ENCODE measurements at regions not wholly inside any gene's neighbourhood (a gene's known extent, or its start where the extent isn't known, plus 50 kb on each side); places are given as distances from the start of the nearest gene placed in this dataset.
A peak's percentile ranks its signal among the peaks of the same experiment; 100 is the strongest.

DNA sequence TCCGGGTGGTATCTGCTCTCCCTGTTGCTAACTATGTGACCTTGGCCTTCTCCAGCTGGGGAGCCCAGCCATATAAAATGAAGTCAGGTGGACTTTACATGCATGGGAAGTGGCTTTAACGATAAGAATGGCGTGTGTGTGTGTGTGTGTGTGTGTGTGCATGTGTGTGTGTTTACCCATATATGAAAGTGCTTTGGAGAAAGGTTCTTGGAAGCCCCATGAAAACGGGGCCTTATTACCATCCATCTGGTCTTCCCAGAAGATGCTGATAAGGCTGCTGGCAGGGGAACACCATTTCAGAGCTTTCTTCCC, 94.8 kb downstream of the LRRC74A start:
- Histone ChIP-seq H3K4me3 (no peak overlapping the region), H3K4me1 (peaks cover 26 to 78% (median 50%) of the 10 kb centered on the region in 6 donors), H3K36me3 (no peaks in the 10 kb centered on the region), H3K27me3 (replicated peaks in 1 of 7) (peaks cover 0 to 6% (median 0%) of the 10 kb centered on the region in 7 donors), H3K9me3 (no peaks in the 10 kb centered on the region), H3K27ac (peak overlapping the region in 2 of 8 donors; percentile 76 to 83)
- 49 to 76% (median 67%) methylated on average over 4 of the region's 4 CpGs for WGBS, 5 donors
- DNase-seq: no peak
- TF ChIP-seq POLR2A (IDR thresholded peaks at IDR 0.05): no peak
- intact Hi-C loops (cut with DNase I; ENCODE audit: low total_unique reads): no loop called here

DNA sequence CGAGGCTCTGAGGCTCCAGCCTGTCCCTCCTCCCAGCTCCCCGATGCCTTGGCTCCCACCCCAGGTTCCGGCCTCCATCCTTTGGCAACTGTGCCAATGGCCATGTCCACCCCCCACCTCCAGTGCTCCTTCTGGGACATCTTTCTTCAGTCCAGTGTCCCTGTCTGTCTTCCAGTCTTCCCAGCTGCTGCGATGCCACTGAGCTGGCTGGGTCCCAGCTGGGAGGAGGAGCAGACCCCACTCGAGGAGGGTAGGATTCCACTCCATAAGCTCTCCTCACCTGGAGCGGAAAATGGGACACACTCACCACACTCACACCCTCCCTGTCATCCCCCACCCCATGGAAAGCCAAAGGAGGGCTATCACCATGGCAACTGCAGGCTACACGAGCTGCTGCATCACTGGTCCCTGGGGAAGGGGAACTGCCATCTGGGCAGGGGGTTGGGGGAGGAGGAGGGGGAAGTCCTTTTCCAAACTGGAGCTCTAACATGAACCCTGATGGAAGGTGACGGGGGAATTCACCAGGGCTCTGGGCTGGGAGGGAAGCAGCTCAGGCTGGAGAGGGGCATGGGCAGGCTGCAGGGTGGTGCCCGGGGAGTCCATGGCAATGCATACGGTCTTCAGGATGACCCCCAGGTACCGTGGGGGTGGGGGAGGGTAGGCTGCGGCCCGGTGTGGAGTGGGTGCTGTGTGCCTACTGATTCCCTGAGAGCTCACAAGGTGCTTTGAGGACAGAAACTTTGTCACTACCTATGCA, 94.3 kb downstream of the LRRC74A start:
- Histone ChIP-seq H3K36me3 (no peaks in the 10 kb centered on the region), H3K4me1 (peaks cover 26 to 79% (median 50%) of the 10 kb centered on the region in 6 donors), H3K27ac (peak overlapping the region in 6 of 8 donors; percentile 20 to 88 (median 80)), H3K27me3 (replicated peaks in 1 of 7) (peaks cover 0 to 6% (median 0%) of the 10 kb centered on the region in 7 donors), H3K4me3 (no peak overlapping the region), H3K9me3 (no peaks in the 10 kb centered on the region)
- DNase-seq: no peak
- TF ChIP-seq POLR2A (IDR thresholded peaks at IDR 0.05) (no peak), POLR2AphosphoS5 (IDR thresholded peaks at IDR 0.05) (no peak)
- TF ChIP-seq, protein P1, sequence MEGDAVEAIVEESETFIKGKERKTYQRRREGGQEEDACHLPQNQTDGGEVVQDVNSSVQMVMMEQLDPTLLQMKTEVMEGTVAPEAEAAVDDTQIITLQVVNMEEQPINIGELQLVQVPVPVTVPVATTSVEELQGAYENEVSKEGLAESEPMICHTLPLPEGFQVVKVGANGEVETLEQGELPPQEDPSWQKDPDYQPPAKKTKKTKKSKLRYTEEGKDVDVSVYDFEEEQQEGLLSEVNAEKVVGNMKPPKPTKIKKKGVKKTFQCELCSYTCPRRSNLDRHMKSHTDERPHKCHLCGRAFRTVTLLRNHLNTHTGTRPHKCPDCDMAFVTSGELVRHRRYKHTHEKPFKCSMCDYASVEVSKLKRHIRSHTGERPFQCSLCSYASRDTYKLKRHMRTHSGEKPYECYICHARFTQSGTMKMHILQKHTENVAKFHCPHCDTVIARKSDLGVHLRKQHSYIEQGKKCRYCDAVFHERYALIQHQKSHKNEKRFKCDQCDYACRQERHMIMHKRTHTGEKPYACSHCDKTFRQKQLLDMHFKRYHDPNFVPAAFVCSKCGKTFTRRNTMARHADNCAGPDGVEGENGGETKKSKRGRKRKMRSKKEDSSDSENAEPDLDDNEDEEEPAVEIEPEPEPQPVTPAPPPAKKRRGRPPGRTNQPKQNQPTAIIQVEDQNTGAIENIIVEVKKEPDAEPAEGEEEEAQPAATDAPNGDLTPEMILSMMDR (IDR thresholded peaks at IDR 0.05 in 8 of 11, conservative IDR thresholded peaks at IDR 0.05 in 3 of 11): no peak
- WGBS, 5 donors: 50 to 63% (median 60%) methylated on average over 13 of the region's 13 CpGs
- intact Hi-C loops (cut with DNase I; ENCODE audit: low total_unique reads): no loop called here

DNA sequence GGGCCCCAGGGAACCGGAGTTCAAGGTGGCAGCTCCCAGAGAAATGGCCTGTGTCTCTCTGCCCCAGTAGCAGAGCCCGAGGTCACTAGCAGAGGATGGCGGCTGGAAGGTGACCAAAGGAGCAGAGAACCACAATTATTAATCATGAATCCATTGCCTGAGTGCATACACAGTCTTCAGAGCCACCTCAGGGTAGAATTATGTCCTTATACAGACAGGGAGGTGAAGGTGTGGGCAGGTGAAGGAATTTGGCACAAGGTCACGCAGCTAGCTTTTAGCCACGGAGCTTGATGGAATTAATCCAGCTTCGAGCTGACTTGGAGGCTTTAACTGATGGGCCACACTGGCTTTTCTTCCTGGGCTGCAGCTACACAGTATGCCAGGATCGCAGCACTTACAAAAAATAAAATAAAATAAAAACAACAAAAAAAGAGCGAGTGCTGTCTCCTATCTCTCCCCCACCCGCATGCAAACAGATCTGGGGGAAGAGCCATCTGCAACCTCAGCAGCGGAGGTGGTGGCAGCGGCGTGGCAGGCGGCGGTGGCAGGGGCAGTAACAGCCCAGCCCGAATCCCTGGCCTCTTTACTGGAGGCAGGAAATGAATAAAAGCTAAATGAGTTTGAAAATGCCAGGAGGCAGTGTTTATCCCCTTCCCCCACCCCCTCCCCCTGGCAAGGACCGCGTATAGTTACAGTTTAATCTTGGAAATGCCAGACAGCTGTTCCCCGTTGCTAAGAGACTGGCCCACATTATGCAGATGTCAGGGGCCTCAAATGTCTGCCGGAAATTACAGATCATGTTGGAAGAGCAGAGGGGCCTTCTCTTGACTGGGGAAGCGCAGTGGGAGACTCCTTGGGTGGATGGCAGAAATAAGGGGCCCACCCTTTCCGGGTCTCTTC, 93.5 kb downstream of the LRRC74A start:
- Histone ChIP-seq H3K4me1 (peaks cover 26 to 83% (median 49%) of the 10 kb centered on the region in 6 donors), H3K27me3 (replicated peaks in 1 of 7) (peaks cover 0 to 6% (median 0%) of the 10 kb centered on the region in 7 donors), H3K9me3 (no peaks in the 10 kb centered on the region), H3K36me3 (no peaks in the 10 kb centered on the region), H3K27ac (peak overlapping the region in 7 of 8 donors; percentile 72 to 88 (median 77)), H3K4me3 (no peak overlapping the region)
- DNase-seq: no peak
- 19 to 24% (median 21%) methylated on average over 21 of the region's 21 CpGs for WGBS, 5 donors
- intact Hi-C loops (cut with DNase I; ENCODE audit: low total_unique reads): loop anchor here (5.0 kb wide), 1 partner anchor 33 kb away; no protein-coding TSS in a partner anchor
- TF ChIP-seq POLR2AphosphoS5 (IDR thresholded peaks at IDR 0.05): peak in 2 of 3 donors; percentile 28 to 53
- no peak for TF ChIP-seq POLR2A (IDR thresholded peaks at IDR 0.05)

Small RNA genes lying in the stretch of these regions (small RNA-seq; reads per million reads assigned to genes)
- gene RN7SL356P: 0 reads per million in 4 donors
